HEK293T (cell line): ENCODE measurements at regions not wholly inside any gene's neighbourhood (a gene's known extent, or its start where the extent isn't known, plus 50 kb on each side); places are given as distances from the start of the nearest gene placed in this dataset.

Experiments
- CTCF ChIA-PET: fragments of 350-600 bp; formaldehyde crosslinking; extraction: SDS; loops from one replicate; lab custom pipeline; 2021; ENCODE audit warnings: antibody characterized with exemption, inconsistent platforms; lab: Yijun Ruan, JAX
- POLR2A ChIA-PET: fragments of 350-600 bp; formaldehyde crosslinking; extraction: SDS; loops from one replicate; lab custom pipeline; 2020; ENCODE audit warnings: antibody characterized with exemption, inconsistent platforms; lab: Yijun Ruan, JAX
- DNase-seq: peaks from one replicate; pipeline ENCODE4 v3.0.0; 2012; ENCODE audit warnings: mixed read lengths; ENCODE audit errors: extremely low spot score
- ARNT ChIP-seq: fragments of 450-650 bp; IDR thresholded peaks from 2 replicates; pipeline ENCODE4 v1.6.1; 2017; ENCODE audit warnings: mild to moderate bottlenecking
- BHLHE40 ChIP-seq: fragments of 450-650 bp; IDR thresholded peaks from 2 replicates; pipeline ENCODE4 v1.6.1; 2016; ENCODE audit warnings: mild to moderate bottlenecking, moderate library complexity, borderline replicate concordance
- CTBP1 ChIP-seq: fragments of 450-650 bp; IDR thresholded peaks from 2 replicates; pipeline ENCODE4 v1.6.1; 2016; ENCODE audit warnings: borderline replicate concordance
- ELF4 ChIP-seq: fragments of 450-650 bp; IDR thresholded peaks from 2 replicates; pipeline ENCODE4 v1.6.1; 2017; ENCODE audit warnings: antibody characterized with exemption
- FOXA1 ChIP-seq: fragments of 450-650 bp; IDR thresholded peaks from 2 replicates; pipeline ENCODE4 v1.6.1; 2016; ENCODE audit warnings: mild to moderate bottlenecking
- FOXK2 ChIP-seq: fragments of 450-650 bp; IDR thresholded peaks from 2 replicates; pipeline ENCODE4 v1.6.1; 2016; ENCODE audit warnings: mild to moderate bottlenecking
- FOXM1 ChIP-seq: fragments of 450-650 bp; IDR thresholded peaks from 2 replicates; pipeline ENCODE4 v1.6.1; 2017; ENCODE audit warnings: mild to moderate bottlenecking, borderline replicate concordance
- HDGF ChIP-seq: fragments of 450-650 bp; IDR thresholded peaks from 2 replicates; pipeline ENCODE4 v1.6.1; 2017; ENCODE audit warnings: antibody characterized with exemption, borderline replicate concordance
- L3MBTL2 ChIP-seq: fragments of 450-650 bp; conservative IDR thresholded peaks from 2 replicates; pipeline ENCODE4 v1.6.1; 2016; ENCODE audit warnings: mild to moderate bottlenecking
- LEF1 ChIP-seq: fragments of 450-650 bp; IDR thresholded peaks from 2 replicates; pipeline ENCODE4 v1.6.1; 2017; ENCODE audit warnings: mild to moderate bottlenecking, borderline replicate concordance
- NFRKB ChIP-seq: fragments of 450-650 bp; IDR thresholded peaks from 2 replicates; pipeline ENCODE4 v1.6.1; 2016; ENCODE audit warnings: mild to moderate bottlenecking, moderate library complexity
- PKNOX1 ChIP-seq: fragments of 450-650 bp; IDR thresholded peaks from 2 replicates; pipeline ENCODE4 v1.6.1; 2016
- SP1 ChIP-seq: fragments of 450-650 bp; IDR thresholded peaks from 2 replicates; pipeline ENCODE4 v1.6.1; 2017
- SUZ12 ChIP-seq: fragments of 450-650 bp; IDR thresholded peaks from 2 replicates; pipeline ENCODE4 v1.6.1; 2016; ENCODE audit warnings: mild to moderate bottlenecking
- TARDBP ChIP-seq: fragments of 450-650 bp; IDR thresholded peaks from 2 replicates; pipeline ENCODE4 v1.6.1; 2016
- ZNF384 ChIP-seq: fragments of 450-650 bp; IDR thresholded peaks from 2 replicates; pipeline ENCODE4 v1.6.1; 2016

- POLR2A ChIA-PET = interaction anchor here (0.7 kb wide), 1 partner anchor 96 kb away, joined by 3 read pairs; no protein-coding TSS in a partner anchor
- no peak for DNase-seq
- CTCF ChIA-PET = no interaction called here
- TF ChIP-seq TARDBP (no peak), CTBP1 (no peak), SUZ12 (no peak), L3MBTL2 (no peak), SP1 (no peak), HDGF (no peak), BHLHE40 (no peak), ZNF384 (no peak), PKNOX1 (no peak), ELF4 (no peak)
Observed at GRCh38 chr10:4189281-4189680, 404.3 kb upstream of the KLF6 start.

- TF ChIP-seq BHLHE40 (no peak), FOXM1 (no peak), LEF1 (no peak), CTBP1 (no peak), ARNT (no peak), FOXK2 (no peak), ELF4 (no peak), L3MBTL2 (no peak), HDGF (no peak), ZNF384 (no peak), SUZ12 (no peak), FOXA1 (no peak), SP1 (no peak), TARDBP (no peak)
- ChIA-PET CTCF (no interaction called here), POLR2A (interaction anchor here (0.7 kb wide), 1 partner anchor 97 kb away, joined by 3 read pairs; no protein-coding TSS in a partner anchor)
- DNase-seq = no peak
Observed at GRCh38 chr10:4188406-4188805, 403.4 kb upstream of the KLF6 start.

- CTCF ChIA-PET = interaction anchor here (0.7 kb wide), 1 partner anchor 50 kb away, joined by 3 read pairs; no protein-coding TSS in a partner anchor
- no peak for DNase-seq
- TF ChIP-seq CTBP1 (no peak), ZNF384 (no peak), FOXM1 (no peak), SP1 (no peak), ARNT (no peak), LEF1 (no peak), BHLHE40 (no peak), FOXA1 (no peak), L3MBTL2 (no peak), FOXK2 (no peak), TARDBP (no peak), NFRKB (no peak), SUZ12 (no peak), PKNOX1 (no peak)
- POLR2A ChIA-PET = no interaction called here
Observed at GRCh38 chr10:4186849-4187540, 402.0 kb upstream of the KLF6 start.

GRCh38 chr10:4183761-4184261, 398.8 kb upstream of the KLF6 start:
- CTCF ChIA-PET = no interaction called here
- DNase-seq = no peak
- POLR2A ChIA-PET = no interaction called here
- TF ChIP-seq CTBP1 = no peak
- TF ChIP-seq ARNT = no peak
- TF ChIP-seq ELF4 = no peak
- TF ChIP-seq LEF1 = no peak
- TF ChIP-seq SP1 = no peak
- no peak for TF ChIP-seq ZNF384
- no peak for TF ChIP-seq PKNOX1
- TF ChIP-seq FOXA1 = no peak
- no peak for TF ChIP-seq FOXM1
- no peak for TF ChIP-seq BHLHE40
- TF ChIP-seq NFRKB = no peak
- TF ChIP-seq TARDBP = no peak
- TF ChIP-seq HDGF = no peak
- no peak for TF ChIP-seq L3MBTL2
- no peak for TF ChIP-seq SUZ12
- TF ChIP-seq FOXK2 = no peak

GRCh38 chr10:4181621-4182049, 396.6 kb upstream of the KLF6 start:
- ChIA-PET POLR2A (no interaction called here), CTCF (no interaction called here)
- no peak for TF ChIP-seq NFRKB
- no peak for TF ChIP-seq FOXK2
- TF ChIP-seq ARNT = no peak
- no peak for TF ChIP-seq SP1
- no peak for TF ChIP-seq FOXM1
- no peak for TF ChIP-seq ZNF384
- DNase-seq = no peak

GRCh38 chr10:4181081-4181480, 396.1 kb upstream of the KLF6 start:
- no peak for DNase-seq
- no peak for TF ChIP-seq ARNT
- TF ChIP-seq NFRKB = no peak
- TF ChIP-seq TARDBP = no peak
- no peak for TF ChIP-seq CTBP1
- no peak for TF ChIP-seq FOXA1
- no peak for TF ChIP-seq HDGF
- no peak for TF ChIP-seq LEF1
- TF ChIP-seq L3MBTL2 = no peak
- TF ChIP-seq SUZ12 = no peak
- no peak for TF ChIP-seq FOXK2
- no peak for TF ChIP-seq SP1
- TF ChIP-seq PKNOX1 = no peak
- POLR2A ChIA-PET = no interaction called here
- CTCF ChIA-PET = no interaction called here
